LNCAP (cell line): ENCODE measurements at regions not wholly inside any gene's neighbourhood (a gene's known extent, or its start where the extent isn't known, plus 50 kb on each side); places are given as distances from the start of the nearest gene placed in this dataset.

Experiments used
- TF ChIP-seq, protein P1 (sequence below): fragments of 450-650 bp; IDR thresholded peaks from 2 replicates; pipeline ENCODE4 v1.5.1; 2017; ENCODE audit warnings: mild to moderate bottlenecking

- TF ChIP-seq, protein P1, sequence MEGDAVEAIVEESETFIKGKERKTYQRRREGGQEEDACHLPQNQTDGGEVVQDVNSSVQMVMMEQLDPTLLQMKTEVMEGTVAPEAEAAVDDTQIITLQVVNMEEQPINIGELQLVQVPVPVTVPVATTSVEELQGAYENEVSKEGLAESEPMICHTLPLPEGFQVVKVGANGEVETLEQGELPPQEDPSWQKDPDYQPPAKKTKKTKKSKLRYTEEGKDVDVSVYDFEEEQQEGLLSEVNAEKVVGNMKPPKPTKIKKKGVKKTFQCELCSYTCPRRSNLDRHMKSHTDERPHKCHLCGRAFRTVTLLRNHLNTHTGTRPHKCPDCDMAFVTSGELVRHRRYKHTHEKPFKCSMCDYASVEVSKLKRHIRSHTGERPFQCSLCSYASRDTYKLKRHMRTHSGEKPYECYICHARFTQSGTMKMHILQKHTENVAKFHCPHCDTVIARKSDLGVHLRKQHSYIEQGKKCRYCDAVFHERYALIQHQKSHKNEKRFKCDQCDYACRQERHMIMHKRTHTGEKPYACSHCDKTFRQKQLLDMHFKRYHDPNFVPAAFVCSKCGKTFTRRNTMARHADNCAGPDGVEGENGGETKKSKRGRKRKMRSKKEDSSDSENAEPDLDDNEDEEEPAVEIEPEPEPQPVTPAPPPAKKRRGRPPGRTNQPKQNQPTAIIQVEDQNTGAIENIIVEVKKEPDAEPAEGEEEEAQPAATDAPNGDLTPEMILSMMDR: no peak
These were observed 59.6 kb upstream of the CDH13 start for GRCh38 chr16:82567175-82567574.

DNA sequence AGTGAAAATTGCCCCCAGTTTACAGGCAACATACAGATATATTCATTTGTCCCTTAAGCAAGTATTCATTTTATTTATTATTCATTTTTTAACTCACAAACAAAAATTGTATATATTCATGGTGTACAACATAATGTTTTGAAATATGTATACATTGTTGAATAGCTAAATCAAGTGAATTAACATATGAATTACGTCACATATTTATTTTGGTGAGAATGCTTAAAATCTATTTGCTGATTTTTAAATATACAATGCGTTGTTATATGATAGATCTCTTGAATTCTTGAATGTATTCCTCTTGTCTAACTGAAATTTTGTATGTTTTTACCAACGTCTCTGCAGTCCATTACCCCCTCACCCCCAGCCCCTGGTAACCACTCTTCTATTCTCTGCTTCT lies 63.4 kb upstream of the CDH13 start:
- TF ChIP-seq, protein P1: no peak

DNA sequence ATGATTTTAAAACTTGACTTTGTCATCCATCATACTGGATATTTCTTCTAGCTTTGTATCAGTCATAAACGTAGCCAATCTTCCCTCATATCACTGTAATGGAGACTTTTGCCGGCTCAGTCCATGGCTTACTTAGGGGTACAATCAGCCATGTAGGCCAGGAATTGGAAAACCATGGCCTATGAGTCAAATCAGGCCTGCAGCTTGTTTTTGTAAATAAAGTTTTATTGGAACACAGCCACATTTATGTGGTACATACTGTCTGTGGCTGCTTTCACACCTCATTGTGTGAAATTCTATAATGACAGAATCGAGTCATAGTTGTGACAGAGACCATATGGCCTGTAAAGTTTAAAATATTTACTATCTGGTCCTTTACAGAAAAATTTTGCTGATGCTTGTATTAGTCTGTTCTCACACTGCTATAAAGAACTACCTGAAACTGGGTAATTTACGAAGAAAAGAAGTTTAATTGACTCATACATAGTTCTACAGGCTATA lies 64.5 kb upstream of the CDH13 start:
- TF ChIP-seq, protein P1: no peak

GRCh38 chr16:82560805-82561325 lies 65.9 kb upstream of the CDH13 start:
- TF ChIP-seq, protein P1: no peak

DNA sequence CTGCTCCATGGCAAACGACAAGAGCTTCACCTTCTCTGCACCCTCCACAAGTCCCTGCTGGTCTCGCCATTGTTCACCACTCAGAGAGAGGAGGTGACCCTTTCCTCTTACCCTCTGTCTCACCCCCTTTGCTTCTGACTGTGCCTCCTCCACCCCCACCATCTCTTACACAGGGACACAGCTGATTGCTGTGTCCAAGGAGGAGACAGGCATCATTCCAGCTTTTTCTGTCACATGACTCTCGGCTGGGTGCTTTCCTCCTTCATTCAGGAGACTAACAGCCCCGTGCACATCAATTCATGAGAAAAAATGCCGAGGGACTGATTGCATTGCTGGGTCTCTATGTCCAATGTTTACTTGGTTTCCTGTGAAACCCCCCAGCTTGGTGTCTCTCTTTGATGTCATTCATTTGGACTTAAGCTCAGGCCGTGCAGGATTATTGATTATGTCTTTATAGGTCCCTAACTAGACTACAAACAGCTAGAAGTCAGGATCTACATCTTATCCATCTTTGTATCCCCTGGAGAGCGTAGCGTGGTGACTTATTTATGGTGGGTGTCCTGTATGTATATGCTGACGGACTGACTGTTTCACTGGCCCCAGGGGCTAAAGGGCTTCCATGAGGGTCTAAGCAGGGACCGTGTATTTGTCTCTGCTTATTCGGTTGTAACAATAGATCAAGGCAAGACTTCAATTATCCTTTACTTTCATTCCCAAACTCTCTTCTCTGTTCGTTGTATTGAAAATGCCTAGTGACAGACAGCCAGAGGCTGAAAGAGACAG lies 82.2 kb upstream of the CDH13 start:
- TF ChIP-seq, protein P1: no peak

- TF ChIP-seq, protein P1: no peak
These were observed 84.1 kb upstream of the CDH13 start for GRCh38 chr16:82542714-82543113.

DNA sequence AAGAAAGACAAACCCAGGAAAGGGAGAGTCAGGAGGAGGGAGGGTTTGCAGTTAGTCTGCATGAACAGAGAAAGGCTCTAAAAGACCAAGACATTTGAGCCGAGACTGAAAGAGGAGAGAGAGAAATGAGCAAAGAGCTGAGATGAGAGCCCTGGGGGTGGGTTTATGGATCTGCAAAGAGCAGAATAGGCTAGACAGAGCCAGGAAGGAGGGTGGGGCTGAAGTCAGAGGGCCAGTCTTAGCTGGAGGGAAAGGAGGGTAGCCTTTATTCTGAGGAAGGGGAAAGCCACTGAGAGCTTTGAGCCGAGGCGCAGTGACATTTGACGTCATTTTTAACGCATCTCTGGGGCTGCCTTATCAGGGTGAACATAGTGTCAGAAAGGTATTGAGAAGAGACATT lies 85.7 kb upstream of the CDH13 start:
- TF ChIP-seq, protein P1: no peak
